Transverse colon (tissue), 4 donors: ENCODE measurements at regions not wholly inside any gene's neighbourhood (a gene's known extent, or its start where the extent isn't known, plus 50 kb on each side); places are given as distances from the start of the nearest gene placed in this dataset.

Source experiments
- POLR2A ChIP-seq: fragments of 450-650 bp; IDR thresholded peaks from one replicate; pipeline ENCODE4 v1.6.1; 2016; ENCODE audit warnings: antibody characterized with exemption, mild to moderate bottlenecking, moderate library complexity
- POLR2AphosphoS5 ChIP-seq, 3 donors: sonication (generic); formaldehyde crosslinking; IDR thresholded peaks; one replicate each; pipeline ENCODE4 v1.6.1; 2016; ENCODE audit warnings: antibody characterized with exemption in 3 of 3
- TF ChIP-seq, protein P1 (sequence below), 5 experiments: fragments of 200-600 bp in 3 of 5; fragments of 450-650 bp in 2 of 5; sonication (generic) in 3 of 5; IDR thresholded peaks; 1 replicate in 2 of 5; 2 replicates in 3 of 5; pipeline ENCODE4 v1.5.1; 2016 to 2017; ENCODE audit warnings: antibody characterized with exemption in 5 of 5, inconsistent platforms in 3 of 5, mild to moderate bottlenecking in 2 of 5, moderate library complexity in 1 of 5

DNA sequence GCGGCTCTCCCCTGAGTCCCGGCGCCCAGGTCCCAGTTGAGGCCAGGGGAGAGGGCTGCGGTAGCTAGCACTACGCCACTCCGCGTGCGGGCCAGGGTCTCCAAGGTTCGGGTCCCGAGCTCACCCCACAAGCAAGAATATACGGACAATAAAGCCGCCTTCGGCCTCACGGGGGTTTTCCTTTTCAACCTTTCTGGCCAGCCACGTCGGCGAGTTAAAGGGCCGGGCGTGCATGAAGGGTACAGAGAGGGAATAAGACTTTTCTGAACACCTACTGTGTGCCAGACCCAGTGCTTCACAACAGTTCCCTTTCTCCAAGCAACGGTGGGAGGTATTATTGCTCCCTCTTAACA lies 138.5 kb upstream of the ZIC3 start:
- TF ChIP-seq POLR2A: no peak
- TF ChIP-seq POLR2AphosphoS5 (IDR thresholded peaks at IDR 0.05): no peak
- TF ChIP-seq, protein P1, sequence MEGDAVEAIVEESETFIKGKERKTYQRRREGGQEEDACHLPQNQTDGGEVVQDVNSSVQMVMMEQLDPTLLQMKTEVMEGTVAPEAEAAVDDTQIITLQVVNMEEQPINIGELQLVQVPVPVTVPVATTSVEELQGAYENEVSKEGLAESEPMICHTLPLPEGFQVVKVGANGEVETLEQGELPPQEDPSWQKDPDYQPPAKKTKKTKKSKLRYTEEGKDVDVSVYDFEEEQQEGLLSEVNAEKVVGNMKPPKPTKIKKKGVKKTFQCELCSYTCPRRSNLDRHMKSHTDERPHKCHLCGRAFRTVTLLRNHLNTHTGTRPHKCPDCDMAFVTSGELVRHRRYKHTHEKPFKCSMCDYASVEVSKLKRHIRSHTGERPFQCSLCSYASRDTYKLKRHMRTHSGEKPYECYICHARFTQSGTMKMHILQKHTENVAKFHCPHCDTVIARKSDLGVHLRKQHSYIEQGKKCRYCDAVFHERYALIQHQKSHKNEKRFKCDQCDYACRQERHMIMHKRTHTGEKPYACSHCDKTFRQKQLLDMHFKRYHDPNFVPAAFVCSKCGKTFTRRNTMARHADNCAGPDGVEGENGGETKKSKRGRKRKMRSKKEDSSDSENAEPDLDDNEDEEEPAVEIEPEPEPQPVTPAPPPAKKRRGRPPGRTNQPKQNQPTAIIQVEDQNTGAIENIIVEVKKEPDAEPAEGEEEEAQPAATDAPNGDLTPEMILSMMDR (IDR thresholded peaks at IDR 0.05): no peak
